SK-N-SH (cell line): ENCODE measurements at regions not wholly inside any gene's neighbourhood (a gene's known extent, or its start where the extent isn't known, plus 50 kb on each side); places are given as distances from the start of the nearest gene placed in this dataset.

ENCODE experiments used
- CTCF ChIA-PET: fragments of 300-600, 350-600 bp; formaldehyde crosslinking; extraction: SDS; loops from one replicate; lab custom pipeline; 2021; lab: Yijun Ruan, JAX
- POLR2A ChIA-PET: fragments of 350-600 bp; sonication (Branson Sonifier 250); formaldehyde crosslinking; extraction: SDS; loops from one replicate; lab custom pipeline; 2020; ENCODE audit warnings: antibody characterized with exemption, inconsistent platforms; lab: Yijun Ruan, JAX
- DNase-seq: peaks from one replicate; pipeline ENCODE4 v3.0.0; 2012
- H2AFZ ChIP-seq: fragments of 200-600 bp; sonication (generic); 2 replicates; pipeline ENCODE4 v1.8.1; 2016; ENCODE audit warnings: antibody characterized with exemption, mild to moderate bottlenecking, low read depth
- H3F3A ChIP-seq: fragments of 200-600 bp; sonication (generic); replicated peaks from 2 replicates; pipeline ENCODE3; 2016; ENCODE audit warnings: antibody characterized with exemption, mild to moderate bottlenecking; ENCODE audit not compliant: insufficient read depth
- H3K27ac ChIP-seq, 2 experiments: fragments of 200-500 bp in 1 of 2; fragments of 200-600 bp in 1 of 2; sonication (Bioruptor generic) in 1 of 2; sonication (generic), shearing (Covaris generic) in 1 of 2; 2 replicates each; pipeline versions ENCODE4 v1.5.1 to v1.6.1; 2014 to 2016; ENCODE audit warnings: low read depth in 2 of 2, inconsistent platforms in 1 of 2, low read length in 1 of 2, mild to moderate bottlenecking in 1 of 2, mixed read lengths in 1 of 2
- H3K27me3 ChIP-seq: fragments of 200-600 bp; sonication (generic), shearing (Covaris generic); 2 replicates; pipeline ENCODE4 v1.6.1; 2016; ENCODE audit warnings: mixed run types; ENCODE audit not compliant: insufficient read depth
- H3K36me3 ChIP-seq, 2 experiments: fragments of 200-500 bp in 1 of 2; fragments of 200-600 bp in 1 of 2; sonication (Bioruptor generic) in 1 of 2; sonication (generic) in 1 of 2; replicated peaks in 1 of 2; 2 replicates each; pipeline versions ENCODE3 to v1.5.1; 2014 to 2016; ENCODE audit warnings: low read length in 1 of 2, mild to moderate bottlenecking in 1 of 2; ENCODE audit not compliant: insufficient read depth in 2 of 2, control insufficient read depth in 1 of 2
- H3K4me1 ChIP-seq, 2 experiments: fragments of 200-500 bp in 1 of 2; fragments of 200-600 bp in 1 of 2; sonication (Bioruptor generic) in 1 of 2; sonication (generic), shearing (Covaris generic) in 1 of 2; 2 replicates each; pipeline versions ENCODE4 v1.5.1 to v1.6.1; 2014 to 2016; ENCODE audit warnings: low read depth in 1 of 2, low read length in 1 of 2, mixed run types in 1 of 2; ENCODE audit not compliant: insufficient read depth in 2 of 2, control insufficient read depth in 1 of 2
- H3K4me2 ChIP-seq: fragments of 200-600 bp; sonication (generic), shearing (Covaris generic); 2 replicates; pipeline ENCODE4 v1.6.1; 2017; ENCODE audit warnings: mixed run types
- H3K4me3 ChIP-seq, 2 experiments: fragments of 200-500 bp in 1 of 2; fragments of 200-600 bp in 1 of 2; sonication (Bioruptor generic) in 1 of 2; sonication (generic), shearing (Covaris generic) in 1 of 2; 2 replicates each; pipeline versions ENCODE4 v1.5.1 to v1.8.1; 2014 to 2016; ENCODE audit warnings: low read depth in 2 of 2, inconsistent platforms in 1 of 2, low read length in 1 of 2, mild to moderate bottlenecking in 1 of 2, mixed read lengths in 1 of 2, moderate library complexity in 1 of 2
- H3K79me2 ChIP-seq: fragments of 200-600 bp; sonication (generic); 2 replicates; pipeline ENCODE4 v1.8.1; 2017; ENCODE audit warnings: mild to moderate bottlenecking; ENCODE audit not compliant: insufficient read depth
- H3K9ac ChIP-seq: fragments of 200-600 bp; sonication (generic); 2 replicates; pipeline ENCODE4 v1.6.1; 2017; ENCODE audit warnings: mixed run types
- H3K9me2 ChIP-seq: fragments of 200-600 bp; sonication (generic); 2 replicates; pipeline ENCODE4 v1.6.1; 2017; ENCODE audit warnings: mixed run types
- H3K9me3 ChIP-seq: fragments of 200-600 bp; sonication (generic); 2 replicates; pipeline ENCODE4 v1.6.1; 2017; ENCODE audit warnings: mixed run types, mild to moderate bottlenecking, moderate library complexity
- H4K20me1 ChIP-seq: fragments of 200-600 bp; sonication (generic); 2 replicates; pipeline ENCODE4 v1.6.1; 2017; ENCODE audit warnings: mild to moderate bottlenecking, mixed run types; ENCODE audit not compliant: insufficient read depth
- ELF1 ChIP-seq: IDR thresholded peaks from 2 replicates; pipeline ENCODE4 v1.4.0; 2012
- EP300 ChIP-seq, 2 experiments: IDR thresholded peaks; 2 replicates each; pipeline versions ENCODE4 v1.4.0 to v1.6.1; 2012; ENCODE audit warnings: borderline replicate concordance in 1 of 2, low read depth in 1 of 2, low read length in 1 of 2
- EZH2phosphoT487 ChIP-seq: fragments of 200-600 bp; sonication (generic); IDR thresholded peaks from 2 replicates; pipeline ENCODE4 v1.6.1; 2017; ENCODE audit warnings: low read depth, mixed run types, mild to moderate bottlenecking, antibody characterized with exemption, moderate library complexity, borderline replicate concordance
- FOSL2 ChIP-seq: IDR thresholded peaks from 2 replicates; pipeline ENCODE4 v1.4.0; 2012; ENCODE audit warnings: low read depth, mild to moderate bottlenecking, moderate library complexity, borderline replicate concordance
- FOXJ3 ChIP-seq: sonication (generic); formaldehyde crosslinking; IDR thresholded peaks from 2 replicates; pipeline ENCODE4 v1.5.1; 2020; ENCODE audit warnings: mild to moderate bottlenecking, missing genetic modification reagents
- GABPA ChIP-seq: IDR thresholded peaks from 2 replicates; pipeline ENCODE4 v1.4.0; 2012; ENCODE audit warnings: low read depth, mild to moderate bottlenecking
- MAX ChIP-seq: IDR thresholded peaks from 2 replicates; pipeline ENCODE4 v1.4.0; 2012; ENCODE audit warnings: low read depth
- MXI1 ChIP-seq: IDR thresholded peaks from 2 replicates; pipeline ENCODE4 v1.6.1; 2012; ENCODE audit warnings: mild to moderate bottlenecking, low read depth, low read length, improper control_type of control experiment
- NRF1 ChIP-seq: IDR thresholded peaks from 2 replicates; pipeline ENCODE4 v1.6.1; 2012; ENCODE audit warnings: low read depth, mild to moderate bottlenecking, low read length
- RCOR1 ChIP-seq: fragments of 150-350 bp; IDR thresholded peaks from 2 replicates; pipeline ENCODE4 v1.6.1; 2017; ENCODE audit warnings: antibody characterized with exemption, low read length
- RFX5 ChIP-seq: IDR thresholded peaks from 2 replicates; pipeline ENCODE4 v1.6.1; 2012; ENCODE audit warnings: mild to moderate bottlenecking, improper control_type of control experiment, low read length
- SMC3 ChIP-seq: IDR thresholded peaks from 2 replicates; pipeline ENCODE4 v1.6.1; 2012; ENCODE audit warnings: low read depth, low read length, improper control_type of control experiment
- TAF1 ChIP-seq: IDR thresholded peaks from 2 replicates; pipeline ENCODE4 v1.6.1; 2012; ENCODE audit warnings: low read depth, mild to moderate bottlenecking, low read length, moderate library complexity, borderline replicate concordance
- TCF12 ChIP-seq: IDR thresholded peaks from 2 replicates; pipeline ENCODE4 v1.4.0; 2012
- TEAD4 ChIP-seq: IDR thresholded peaks from 2 replicates; pipeline ENCODE4 v1.4.0; 2012; ENCODE audit warnings: mild to moderate bottlenecking, borderline replicate concordance; ENCODE audit not compliant: insufficient read depth
- USF2 ChIP-seq: fragments of 150-350 bp; IDR thresholded peaks from 2 replicates; pipeline ENCODE4 v1.6.1; 2017; ENCODE audit warnings: antibody characterized with exemption, low read length, low read depth, borderline replicate concordance
- YY1 ChIP-seq: IDR thresholded peaks from 2 replicates; pipeline ENCODE4 v1.4.0; 2012; ENCODE audit warnings: low read depth, mild to moderate bottlenecking
- WGBS: methylation state at CpG from one replicate; pipeline ENCODE4 v1.1.6; 2017; ENCODE audit warnings: low lambda C conversion rate; 5-methylcytosine and 5-hydroxymethylcytosine counted together
- TF ChIP-seq, protein P1 (sequence below): fragments of 150-350 bp; IDR thresholded peaks from 2 replicates; pipeline ENCODE4 v1.6.1; 2016; ENCODE audit warnings: mild to moderate bottlenecking, low read depth, low read length
- TF ChIP-seq, protein P2 (sequence below): fragments of 200-600 bp; sonication (generic); IDR thresholded peaks from 2 replicates; pipeline ENCODE4 v1.6.1; 2017; ENCODE audit warnings: antibody characterized with exemption, mild to moderate bottlenecking, moderate library complexity
- TF ChIP-seq, protein P3 (sequence below): IDR thresholded peaks from 2 replicates; pipeline ENCODE4 v1.4.0; 2012; ENCODE audit warnings: low read depth, borderline replicate concordance

- no peak overlapping the region for H3K27ac ChIP-seq
- no peaks in the 10 kb centered on the region for H3F3A ChIP-seq
- no peak for DNase-seq
- H2AFZ ChIP-seq: no peak overlapping the region
- ChIA-PET CTCF (interaction anchor here (1.4 kb wide), 1 partner anchor 17 kb away, joined by 6 read pairs; no protein-coding TSS in a partner anchor), POLR2A (interaction anchor here (1.1 kb wide), 1 partner anchor 1143 kb away, joined by 3 read pairs; no protein-coding TSS in a partner anchor)
- no peaks in the 10 kb centered on the region for H3K27me3 ChIP-seq
- no peaks in the 10 kb centered on the region for H4K20me1 ChIP-seq
- TF ChIP-seq ELF1: no peak
- no peak for TF ChIP-seq GABPA
- TF ChIP-seq FOSL2: no peak
- TF ChIP-seq, protein P1, sequence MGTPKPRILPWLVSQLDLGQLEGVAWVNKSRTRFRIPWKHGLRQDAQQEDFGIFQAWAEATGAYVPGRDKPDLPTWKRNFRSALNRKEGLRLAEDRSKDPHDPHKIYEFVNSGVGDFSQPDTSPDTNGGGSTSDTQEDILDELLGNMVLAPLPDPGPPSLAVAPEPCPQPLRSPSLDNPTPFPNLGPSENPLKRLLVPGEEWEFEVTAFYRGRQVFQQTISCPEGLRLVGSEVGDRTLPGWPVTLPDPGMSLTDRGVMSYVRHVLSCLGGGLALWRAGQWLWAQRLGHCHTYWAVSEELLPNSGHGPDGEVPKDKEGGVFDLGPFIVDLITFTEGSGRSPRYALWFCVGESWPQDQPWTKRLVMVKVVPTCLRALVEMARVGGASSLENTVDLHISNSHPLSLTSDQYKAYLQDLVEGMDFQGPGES: no peak
- no peak for TF ChIP-seq MXI1
- no peak for TF ChIP-seq FOXJ3 (CRISPR knock-in tag)
- no peak for TF ChIP-seq RCOR1
- TF ChIP-seq TAF1: no peak
- TF ChIP-seq TCF12: no peak
- TF ChIP-seq YY1: no peak
- TF ChIP-seq NRF1: no peak
- TF ChIP-seq EZH2phosphoT487: no peak
- no peak for TF ChIP-seq MAX
- TF ChIP-seq, protein P2, sequence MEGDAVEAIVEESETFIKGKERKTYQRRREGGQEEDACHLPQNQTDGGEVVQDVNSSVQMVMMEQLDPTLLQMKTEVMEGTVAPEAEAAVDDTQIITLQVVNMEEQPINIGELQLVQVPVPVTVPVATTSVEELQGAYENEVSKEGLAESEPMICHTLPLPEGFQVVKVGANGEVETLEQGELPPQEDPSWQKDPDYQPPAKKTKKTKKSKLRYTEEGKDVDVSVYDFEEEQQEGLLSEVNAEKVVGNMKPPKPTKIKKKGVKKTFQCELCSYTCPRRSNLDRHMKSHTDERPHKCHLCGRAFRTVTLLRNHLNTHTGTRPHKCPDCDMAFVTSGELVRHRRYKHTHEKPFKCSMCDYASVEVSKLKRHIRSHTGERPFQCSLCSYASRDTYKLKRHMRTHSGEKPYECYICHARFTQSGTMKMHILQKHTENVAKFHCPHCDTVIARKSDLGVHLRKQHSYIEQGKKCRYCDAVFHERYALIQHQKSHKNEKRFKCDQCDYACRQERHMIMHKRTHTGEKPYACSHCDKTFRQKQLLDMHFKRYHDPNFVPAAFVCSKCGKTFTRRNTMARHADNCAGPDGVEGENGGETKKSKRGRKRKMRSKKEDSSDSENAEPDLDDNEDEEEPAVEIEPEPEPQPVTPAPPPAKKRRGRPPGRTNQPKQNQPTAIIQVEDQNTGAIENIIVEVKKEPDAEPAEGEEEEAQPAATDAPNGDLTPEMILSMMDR: no peak
- no peak for TF ChIP-seq USF2
- no peak for TF ChIP-seq RFX5
- TF ChIP-seq, protein P3, sequence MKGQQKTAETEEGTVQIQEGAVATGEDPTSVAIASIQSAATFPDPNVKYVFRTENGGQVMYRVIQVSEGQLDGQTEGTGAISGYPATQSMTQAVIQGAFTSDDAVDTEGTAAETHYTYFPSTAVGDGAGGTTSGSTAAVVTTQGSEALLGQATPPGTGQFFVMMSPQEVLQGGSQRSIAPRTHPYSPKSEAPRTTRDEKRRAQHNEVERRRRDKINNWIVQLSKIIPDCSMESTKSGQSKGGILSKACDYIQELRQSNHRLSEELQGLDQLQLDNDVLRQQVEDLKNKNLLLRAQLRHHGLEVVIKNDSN: no peak
- no peak for TF ChIP-seq TEAD4
- no peak for TF ChIP-seq EP300 (IDR thresholded peaks at IDR 0.05; ENCODE audit: borderline replicate concordance in 1 of 2, low read depth in 1 of 2, low read length in 1 of 2)
- no peak for TF ChIP-seq SMC3
- H3K9me2 ChIP-seq: no peaks in the 10 kb centered on the region
- H3K79me2 ChIP-seq: no peaks in the 10 kb centered on the region
- H3K36me3 ChIP-seq: no peaks in the 10 kb centered on the region
- WGBS: 53% methylated on average over 5 of the region's 5 CpGs
- H3K4me1 ChIP-seq: no peaks in the 10 kb centered on the region; a peak in 2 of 4 replicates
- H3K9ac ChIP-seq: no peak overlapping the region
- no peak overlapping the region for H3K4me3 ChIP-seq
- no peak overlapping the region for H3K4me2 ChIP-seq
- H3K9me3 ChIP-seq: no peaks in the 10 kb centered on the region
Observed at GRCh38 chr16:6646891-6647290, 685.8 kb upstream of the RBFOX1 start.
